ENCODE measurements at regions not wholly inside any gene's neighbourhood (a gene's known extent, or its start where the extent isn't known, plus 50 kb on each side); places are given as distances from the start of the nearest gene placed in this dataset.
A peak's percentile ranks its signal among the peaks of the same experiment; 100 is the strongest.

GRCh38 chr2:105595536-105595935 is 149.2 kb upstream of the NCK2 start:
- peak in 1 of 2 donors; percentile 11 for DNase-seq (ENCODE audit: low read depth in 2 of 2)

- DNase-seq (ENCODE audit: low read depth in 2 of 2) = no peak
Measured at GRCh38 chr2:105593221-105593967, 151.3 kb upstream of the NCK2 start.

- no peak for DNase-seq (ENCODE audit: low read depth in 2 of 2)
Measured at GRCh38 chr2:105592288-105592687, 152.4 kb upstream of the NCK2 start.

GRCh38 chr2:105590780-105591660 is 153.7 kb upstream of the NCK2 start:
- no peak for DNase-seq (ENCODE audit: low read depth in 2 of 2)

- DNase-seq (ENCODE audit: low read depth in 2 of 2) = no peak
Measured at GRCh38 chr2:105588581-105588980, 156.1 kb upstream of the NCK2 start.

- no peak for DNase-seq (ENCODE audit: low read depth in 2 of 2)
Measured at GRCh38 chr2:105587637-105588036, 157.1 kb upstream of the NCK2 start.

- DNase-seq (ENCODE audit: low read depth in 2 of 2) = no peak
Measured at GRCh38 chr2:105584435-105585010, 160.2 kb upstream of the NCK2 start.

GRCh38 chr2:105582952-105583660 is 161.6 kb upstream of the NCK2 start:
- DNase-seq (ENCODE audit: low read depth in 2 of 2) = no peak

- DNase-seq (ENCODE audit: low read depth in 2 of 2) = no peak
Measured at GRCh38 chr2:105581555-105581944, 163.2 kb upstream of the NCK2 start.

GRCh38 chr2:105580870-105581554 is 163.7 kb upstream of the NCK2 start:
- no peak for DNase-seq (ENCODE audit: low read depth in 2 of 2)

- DNase-seq (ENCODE audit: low read depth in 2 of 2) = no peak
Measured at GRCh38 chr2:105580216-105580615, 164.5 kb upstream of the NCK2 start.

- no peak for DNase-seq (ENCODE audit: low read depth in 2 of 2)
Measured at GRCh38 chr2:105578166-105578565, 166.5 kb upstream of the NCK2 start.

- DNase-seq (ENCODE audit: low read depth in 2 of 2) = no peak
Measured at GRCh38 chr2:105577762-105578161, 166.9 kb upstream of the NCK2 start.

GRCh38 chr2:105576440-105577241 is 168.1 kb upstream of the NCK2 start:
- DNase-seq (ENCODE audit: low read depth in 2 of 2) = no peak

GRCh38 chr2:105576050-105576439 is 168.7 kb upstream of the NCK2 start:
- DNase-seq (ENCODE audit: low read depth in 2 of 2) = no peak

GRCh38 chr2:105575499-105576025 is 169.2 kb upstream of the NCK2 start:
- no peak for DNase-seq (ENCODE audit: low read depth in 2 of 2)

- DNase-seq (ENCODE audit: low read depth in 2 of 2) = no peak
Measured at GRCh38 chr2:105574796-105575344, 169.8 kb upstream of the NCK2 start.

- no peak for DNase-seq (ENCODE audit: low read depth in 2 of 2)
Measured at GRCh38 chr2:105573910-105574655, 170.6 kb upstream of the NCK2 start.

- DNase-seq (ENCODE audit: low read depth in 2 of 2) = no peak
Measured at GRCh38 chr2:105573490-105573889, 171.2 kb upstream of the NCK2 start.
